NCI-H510A treated with DMSO at 0.1 percent for 48 hours (cell line): ENCODE measurements at regions not wholly inside any gene's neighbourhood (a gene's known extent, or its start where the extent isn't known, plus 50 kb on each side); places are given as distances from the start of the nearest gene placed in this dataset.

ENCODE experiments used
- DNase-seq: peaks from one replicate; lab custom pipeline; 2025; lab: John Stamatoyannopoulos, UW

- no peak for DNase-seq
These were observed 73.5 kb downstream of the GLI2 start for GRCh38 chr2:120809151-120809550.

GRCh38 chr2:120809609-120810440 lies 74.2 kb downstream of the GLI2 start:
- DNase-seq = peak; percentile 44

- no peak for DNase-seq
These were observed 75.0 kb downstream of the GLI2 start for GRCh38 chr2:120810639-120811038.

- no peak for DNase-seq
These were observed 77.2 kb downstream of the GLI2 start for GRCh38 chr2:120812866-120813265.

- DNase-seq = no peak
These were observed 78.7 kb downstream of the GLI2 start for GRCh38 chr2:120814352-120814751.

- DNase-seq = no peak
These were observed 79.6 kb downstream of the GLI2 start for GRCh38 chr2:120815292-120815691.

GRCh38 chr2:120817136-120817955 lies 81.7 kb downstream of the GLI2 start:
- DNase-seq = no peak

GRCh38 chr2:120817956-120818325 lies 82.3 kb downstream of the GLI2 start:
- DNase-seq = no peak

- no peak for DNase-seq
These were observed 82.8 kb downstream of the GLI2 start for GRCh38 chr2:120818441-120818920.

- DNase-seq = no peak
These were observed 84.1 kb downstream of the GLI2 start for GRCh38 chr2:120819720-120820210.

- DNase-seq = peak; percentile 70
These were observed 84.7 kb downstream of the GLI2 start for GRCh38 chr2:120820263-120820952.

GRCh38 chr2:120820953-120821279 lies 85.2 kb downstream of the GLI2 start:
- no peak for DNase-seq

- no peak for DNase-seq
These were observed 85.9 kb downstream of the GLI2 start for GRCh38 chr2:120821446-120822160.

- no peak for DNase-seq
These were observed 87.3 kb downstream of the GLI2 start for GRCh38 chr2:120822933-120823332.

GRCh38 chr2:120823551-120823950 lies 87.9 kb downstream of the GLI2 start:
- no peak for DNase-seq

GRCh38 chr2:120824246-120824645 lies 88.6 kb downstream of the GLI2 start:
- DNase-seq = no peak

- peak; percentile 43 for DNase-seq
These were observed 89.9 kb downstream of the GLI2 start for GRCh38 chr2:120825370-120826259.

GRCh38 chr2:120826260-120826648 lies 90.6 kb downstream of the GLI2 start:
- no peak for DNase-seq

GRCh38 chr2:120826716-120827410 lies 91.2 kb downstream of the GLI2 start:
- no peak for DNase-seq

- no peak for DNase-seq
These were observed 92.4 kb downstream of the GLI2 start for GRCh38 chr2:120828066-120828465.
